Endothelial cell of umbilical vein (primary cell): ENCODE measurements at regions not wholly inside any gene's neighbourhood (a gene's known extent, or its start where the extent isn't known, plus 50 kb on each side); places are given as distances from the start of the nearest gene placed in this dataset.

Experiments
- BruUV-seq: library from RNA; stranded (reverse); fragments of 400-500 nt; replicated peaks from 2 replicates; lab custom pipeline; 2021; lab: Mats Ljungman, UMichigan
- CTCF ChIA-PET: fragments of 300-600, 350-600 bp; sonication (Branson Sonifier 250); formaldehyde crosslinking; loops from one replicate; lab custom pipeline; 2021; ENCODE audit warnings: antibody characterized with exemption, inconsistent platforms; lab: Charles Lee
- POLR2A ChIA-PET: fragments of 300-600, 350-600 bp; sonication (Branson Sonifier 250); formaldehyde crosslinking; loops from one replicate; lab custom pipeline; 2021; ENCODE audit warnings: antibody characterized with exemption, inconsistent platforms; lab: Charles Lee
- DNase-seq: peaks from one replicate; pipeline ENCODE4 v3.0.0-alpha.2; 2011; ENCODE audit warnings: low read depth, low spot score
- FAIRE-seq: peaks from 2 replicates; lab custom pipeline; 2011; peaks lifted over from hg19 to GRCh38; lab: Jason Lieb, UNC
- H2AFZ ChIP-seq: 2 replicates; pipeline ENCODE4 v1.6.0; 2012; ENCODE audit warnings: low read depth, low read length, control low read depth, inconsistent platforms
- H3K27ac ChIP-seq: 2 replicates; pipeline ENCODE4 v1.5.1; 2011; ENCODE audit warnings: low read depth, mild to moderate bottlenecking, control low read depth, low read length, moderate library complexity; ENCODE audit not compliant: insufficient read depth
- H3K27me3 ChIP-seq, 2 experiments: 2 replicates each; pipeline versions ENCODE4 v1.6.0 to v1.6.1; 2011; ENCODE audit warnings: low read length in 2 of 2, mixed read lengths in 1 of 2; ENCODE audit not compliant: control insufficient read depth in 2 of 2, insufficient read depth in 2 of 2
- H3K36me3 ChIP-seq, 2 experiments: 2 replicates in 1 of 2; 3 replicates in 1 of 2; pipeline ENCODE4 v1.5.1; 2011; ENCODE audit warnings: low read length in 2 of 2, mild to moderate bottlenecking in 1 of 2, moderate library complexity in 1 of 2; ENCODE audit not compliant: control insufficient read depth in 2 of 2, insufficient read depth in 2 of 2; ENCODE audit errors: extremely low read depth in 1 of 2
- H3K4me1 ChIP-seq: 3 replicates; pipeline ENCODE4 v1.5.1; 2011; ENCODE audit warnings: mild to moderate bottlenecking, low read length; ENCODE audit not compliant: control insufficient read depth, insufficient read depth; ENCODE audit errors: extremely low read depth
- H3K4me2 ChIP-seq: 2 replicates; pipeline ENCODE4 v1.6.1; 2011; ENCODE audit warnings: low read length, control low read depth, mixed read lengths; ENCODE audit not compliant: insufficient read depth
- H3K4me3 ChIP-seq, 3 experiments: fragments of 200-600 bp in 1 of 3; sonication (generic), shearing (Covaris generic) in 1 of 3; replicated peaks in 1 of 3; 2 replicates each; pipeline ENCODE4 v1.5.1; 2011 to 2016; ENCODE audit warnings: control low read depth in 3 of 3, low read length in 3 of 3, mild to moderate bottlenecking in 2 of 3, inconsistent platforms in 1 of 3, low read depth in 1 of 3, moderate library complexity in 1 of 3; ENCODE audit not compliant: insufficient read depth in 1 of 3
- H3K79me2 ChIP-seq: 2 replicates; pipeline ENCODE4 v1.6.0; 2012; ENCODE audit warnings: low read length, inconsistent platforms; ENCODE audit not compliant: control insufficient read depth, insufficient read depth
- H3K9ac ChIP-seq: replicated peaks from 2 replicates; pipeline ENCODE3; 2011; ENCODE audit warnings: low read length, control low read depth; ENCODE audit not compliant: insufficient read depth; ENCODE audit errors: extremely low read depth
- H3K9me1 ChIP-seq: replicated peaks from 3 replicates; pipeline ENCODE4 v1.6.0; 2011; ENCODE audit warnings: mild to moderate bottlenecking, low read length; ENCODE audit not compliant: control insufficient read depth, insufficient read depth; ENCODE audit errors: extremely low read depth
- H3K9me3 ChIP-seq: replicated peaks from 2 replicates; pipeline ENCODE4 v1.5.1; 2012; ENCODE audit warnings: low read length, inconsistent platforms; ENCODE audit not compliant: control insufficient read depth, insufficient read depth
- H4K20me1 ChIP-seq: replicated peaks from 2 replicates; pipeline ENCODE3; 2011; ENCODE audit warnings: mild to moderate bottlenecking, low read length; ENCODE audit not compliant: control insufficient read depth, insufficient read depth; ENCODE audit errors: extremely low read depth
- CTCF ChIP-seq, 2 donors: IDR thresholded peaks; 1 replicate in 1 of 2; 2 replicates in 1 of 2; pipeline ENCODE4 v1.5.1; 2011; ENCODE audit warnings: low read length in 2 of 2, mild to moderate bottlenecking in 2 of 2, moderate library complexity in 2 of 2, control low read depth in 1 of 2, inconsistent platforms in 1 of 2, low read depth in 1 of 2; ENCODE audit not compliant: insufficient read depth in 1 of 2; ENCODE audit errors: extremely low read depth in 1 of 2
- EZH2 ChIP-seq: IDR thresholded peaks from 2 replicates; pipeline ENCODE4 v1.6.1; 2012; ENCODE audit warnings: borderline replicate concordance, low read depth, mild to moderate bottlenecking, moderate library complexity, low read length, inconsistent platforms; ENCODE audit not compliant: severe bottlenecking
- FOS ChIP-seq: IDR thresholded peaks from 2 replicates; pipeline ENCODE4 v1.6.1; 2011; ENCODE audit warnings: mild to moderate bottlenecking, low read length, moderate library complexity, borderline replicate concordance; ENCODE audit not compliant: insufficient read depth
- GATA2 ChIP-seq: IDR thresholded peaks from 2 replicates; pipeline ENCODE4 v1.7.0; 2011; ENCODE audit warnings: low read depth, mild to moderate bottlenecking, moderate library complexity, mixed read lengths, low read length; ENCODE audit not compliant: insufficient read length, insufficient read depth
- JUN ChIP-seq: IDR thresholded peaks from 2 replicates; pipeline ENCODE4 v1.6.1; 2011; ENCODE audit warnings: borderline replicate concordance, low read depth; ENCODE audit not compliant: insufficient read length, insufficient read depth
- MAX ChIP-seq: IDR thresholded peaks from 2 replicates; pipeline ENCODE4 v1.6.1; 2011; ENCODE audit not compliant: insufficient read depth, insufficient read length
- MYC ChIP-seq: IDR thresholded peaks from one replicate; pipeline ENCODE4 v1.6.1; 2011; ENCODE audit warnings: mild to moderate bottlenecking, low read depth, low read length
- POLR2A ChIP-seq: IDR thresholded peaks from 2 replicates; pipeline ENCODE4 v1.6.1; 2012; ENCODE audit warnings: low read depth, mild to moderate bottlenecking, control low read depth, low read length
- POLR2AphosphoS5 ChIP-seq: IDR thresholded peaks from 2 replicates; pipeline ENCODE4 v1.6.1; 2012; ENCODE audit warnings: low read depth, mild to moderate bottlenecking, control low read depth, low read length, moderate library complexity; ENCODE audit not compliant: insufficient read depth
- dilution Hi-C: fragments of 300-500 bp; cut with MboI; formaldehyde crosslinking; loops from one replicate; pipeline ENCODE4 v1.15.0; 2019; ENCODE audit warnings: low sequenced_read_pairs; ENCODE audit not compliant: extremely low pct_ligation_motif_present
- intact Hi-C: fragments of 100-400 bp; cut with micrococcal nuclease; formaldehyde crosslinking; loops from one replicate; pipeline ENCODE4 v1.10.0; 2022

DNA sequence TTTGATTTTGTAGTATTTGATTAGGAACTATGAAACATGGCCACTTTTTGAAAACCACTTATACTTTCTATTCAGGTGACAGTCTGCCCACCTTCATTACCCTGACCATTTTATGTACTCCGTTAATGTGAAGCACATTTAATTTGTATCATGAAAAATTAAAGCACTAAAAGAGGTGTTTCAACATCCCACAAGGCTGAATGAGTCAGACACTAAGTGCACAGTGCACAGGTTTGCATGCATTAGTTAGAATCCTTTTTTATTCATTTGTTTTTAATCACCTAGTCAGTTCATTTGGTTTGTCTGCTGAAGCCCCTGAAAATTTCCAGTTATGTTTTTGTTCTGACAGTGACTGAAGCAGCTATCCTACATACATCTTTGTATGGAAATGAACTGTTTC lies 271.0 kb downstream of the SLITRK5 start:
- H3K36me3 ChIP-seq, result no peaks in the 10 kb centered on the region
- no peak overlapping the region for H3K9ac ChIP-seq
- no peak overlapping the region for H3K27ac ChIP-seq
- H3K9me1 ChIP-seq, result no peaks in the 10 kb centered on the region
- no peaks in the 10 kb centered on the region for H4K20me1 ChIP-seq
- H3K4me1 ChIP-seq, result no peaks in the 10 kb centered on the region
- no peak overlapping the region for H3K4me3 ChIP-seq
- TF ChIP-seq POLR2A, result no peak
- TF ChIP-seq MAX, result no peak
- no peak for TF ChIP-seq FOS
- no peak for TF ChIP-seq JUN
- TF ChIP-seq GATA2, result no peak
- no peak for TF ChIP-seq CTCF (IDR thresholded peaks at IDR 0.05; ENCODE audit: extremely low read depth in 1 of 2, insufficient read depth in 1 of 2, low read depth in 1 of 2, low read length in 2 of 2)
- TF ChIP-seq EZH2, result no peak
- TF ChIP-seq MYC, result no peak
- TF ChIP-seq POLR2AphosphoS5, result no peak
- ChIA-PET CTCF (no interaction called here), POLR2A (no interaction called here)
- no peak overlapping the region for H3K4me2 ChIP-seq
- no peaks in the 10 kb centered on the region for H3K27me3 ChIP-seq
- no peaks in the 10 kb centered on the region for H3K79me2 ChIP-seq
- BruUV-seq, result no TSS peak
- no peak overlapping the region for H2AFZ ChIP-seq
- FAIRE-seq (no peak), DNase-seq (no peak)
- dilution Hi-C loops (no loop called here), intact Hi-C loops (no loop called here)
- H3K9me3 ChIP-seq, result no peaks in the 10 kb centered on the region
